GM10266 (cell line): ENCODE measurements at regions not wholly inside any gene's neighbourhood (a gene's known extent, or its start where the extent isn't known, plus 50 kb on each side); places are given as distances from the start of the nearest gene placed in this dataset.
A peak's percentile ranks its signal among the peaks of the same experiment; 100 is the strongest.

Source experiments
- DNase-seq: peaks from one replicate; pipeline ENCODE4 v3.0.0; 2012; ENCODE audit errors: extremely low spot score
- CTCF ChIP-seq: IDR thresholded peaks from 2 replicates; pipeline ENCODE4 v1.5.1; 2012; ENCODE audit warnings: mild to moderate bottlenecking, low read depth; ENCODE audit not compliant: control insufficient read depth, insufficient read depth; ENCODE audit errors: missing control alignments

GRCh38 chr1:47618830-47619229 lies 181.0 kb downstream of the FOXD2 start:
- no peak for TF ChIP-seq CTCF
- DNase-seq: no peak

DNA sequence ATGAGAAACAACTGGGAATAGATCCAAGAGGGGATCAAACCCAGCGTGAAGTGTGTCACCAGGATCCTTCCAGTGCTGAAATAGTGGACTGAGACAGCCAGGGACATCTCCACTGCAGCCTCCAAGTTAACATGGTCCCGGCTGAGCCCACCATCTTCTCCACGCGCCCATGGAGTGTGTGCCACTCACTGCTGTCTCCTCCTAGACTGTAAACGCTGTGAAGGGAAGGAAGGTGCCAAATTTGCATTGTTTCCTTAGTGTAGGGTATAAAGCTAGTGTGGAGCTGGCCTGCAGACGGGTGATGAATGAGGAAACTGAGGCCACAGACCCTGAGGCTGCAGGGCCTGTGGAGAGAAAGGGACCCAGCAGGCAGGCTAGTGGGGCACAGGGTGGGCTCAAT lies 183.6 kb downstream of the FOXD2 start:
- no peak for DNase-seq
- TF ChIP-seq CTCF: no peak

DNA sequence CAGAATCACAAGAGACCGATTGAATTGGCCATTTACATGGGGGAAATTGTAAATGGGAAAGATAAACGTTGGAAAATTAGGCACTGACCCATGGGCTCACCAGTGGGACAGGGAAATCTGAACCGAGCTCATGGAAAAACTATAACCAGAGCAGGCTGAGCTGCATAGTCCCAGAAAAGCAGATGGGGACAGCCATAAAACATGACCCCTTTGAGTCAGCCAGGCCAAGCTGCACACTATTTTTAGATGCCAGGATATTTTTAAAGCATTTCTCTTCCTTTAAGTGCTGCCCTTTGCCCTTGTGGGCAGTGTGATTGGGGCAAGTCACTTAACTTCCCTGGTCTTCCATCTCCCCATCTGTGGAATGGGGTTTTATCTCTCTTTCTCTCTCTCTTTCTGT lies 184.1 kb downstream of the FOXD2 start:
- TF ChIP-seq CTCF: no peak
- no peak for DNase-seq

DNA sequence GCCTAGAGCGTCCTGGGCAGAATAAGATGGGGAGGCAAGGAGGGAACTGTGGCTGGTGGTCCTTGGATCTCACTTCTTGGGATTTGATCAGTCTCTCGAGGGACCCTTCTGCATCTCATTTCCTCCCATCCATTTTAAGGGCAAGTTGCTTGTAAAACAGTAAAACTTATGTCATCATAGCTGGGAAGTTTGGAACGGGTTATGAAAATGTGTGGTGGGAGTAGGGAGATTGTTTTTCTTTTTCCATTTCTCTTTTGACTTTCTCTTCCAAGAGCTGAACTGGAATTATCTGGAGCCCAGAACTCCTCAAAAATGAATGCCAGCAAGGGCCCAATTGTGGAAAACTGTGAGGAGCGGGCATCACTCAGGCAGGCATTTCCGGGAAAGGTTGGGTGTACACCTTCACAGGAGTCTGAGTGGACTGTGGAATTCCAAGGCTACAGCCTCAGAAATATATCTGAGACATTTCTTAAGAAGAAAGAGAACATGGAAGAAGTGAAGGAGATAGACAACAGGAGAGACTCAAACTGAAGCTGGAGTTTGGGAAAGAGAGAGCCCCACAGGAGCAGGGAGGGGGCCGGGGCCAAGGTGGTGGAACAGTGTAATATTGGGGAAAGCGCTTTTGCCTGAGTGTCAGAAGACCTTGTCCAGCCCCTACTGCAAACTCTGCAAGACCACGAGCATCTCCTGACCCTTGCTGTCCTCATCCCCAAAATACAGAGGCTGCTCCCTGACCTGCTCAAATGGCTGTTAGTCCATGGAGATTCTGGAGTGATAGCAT lies 185.1 kb downstream of the FOXD2 start:
- DNase-seq: no peak
- no peak for TF ChIP-seq CTCF

- DNase-seq: no peak
- TF ChIP-seq CTCF: no peak
Observed at GRCh38 chr1:47623557-47623940, 185.7 kb downstream of the FOXD2 start.

DNA sequence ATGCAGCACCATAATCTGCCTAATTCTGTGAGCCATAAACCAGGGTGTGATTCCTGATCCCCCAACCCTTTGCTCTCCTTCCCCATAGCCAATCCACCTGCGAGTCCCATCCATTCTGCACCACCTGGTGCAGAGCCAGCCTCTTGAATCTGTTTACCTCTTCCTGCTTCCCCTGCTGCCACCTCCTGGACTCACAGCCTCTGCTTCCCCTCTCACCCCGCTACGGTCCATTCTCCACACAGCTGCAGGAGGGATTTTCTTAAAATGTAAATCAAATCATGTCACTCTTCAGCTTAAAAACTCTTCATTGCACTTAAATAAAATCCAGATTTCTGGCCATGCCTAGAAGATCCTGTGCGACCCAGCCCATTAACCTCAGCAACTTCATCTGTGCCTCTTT lies 186.7 kb downstream of the FOXD2 start:
- peak; percentile 2 for TF ChIP-seq CTCF
- no peak for DNase-seq

GRCh38 chr1:47627016-47627415 lies 189.2 kb downstream of the FOXD2 start:
- no peak for TF ChIP-seq CTCF
- DNase-seq: no peak
